ENCODE measurements at regions not wholly inside any gene's neighbourhood (a gene's known extent, or its start where the extent isn't known, plus 50 kb on each side); places are given as distances from the start of the nearest gene placed in this dataset.

DNA sequence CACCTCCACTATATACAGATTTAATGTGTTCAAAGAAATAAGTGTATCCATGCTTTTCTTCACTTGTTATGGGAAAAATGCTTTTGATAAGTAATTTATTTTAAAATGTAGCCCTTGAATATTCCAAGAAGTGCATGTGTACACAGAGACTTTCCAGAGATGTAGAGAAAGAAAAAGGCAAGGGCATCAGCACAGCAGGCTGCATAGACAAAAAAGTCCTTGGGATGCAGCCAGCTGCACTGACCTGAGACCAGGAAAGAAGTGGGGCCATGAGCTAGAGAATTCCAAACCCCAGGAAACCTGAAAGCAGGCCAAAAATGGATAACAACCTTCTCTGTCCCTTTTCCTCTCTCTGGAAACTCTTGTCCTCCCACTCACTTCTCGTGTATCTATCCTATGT lies 51.6 kb upstream of the PRDM8 start:
- Mint-ChIP-seq H3K4me3 (no peak overlapping the region), H3K36me3 (no peaks in the 10 kb centered on the region), H3K27me3 (no peaks in the 10 kb centered on the region), H3K27ac (no peak overlapping the region), H3K4me1 (ENCODE audit: low read depth) (peaks cover 26% of the 10 kb centered on the region), H3K9me3 (ENCODE audit: low read depth) (no peaks in the 10 kb centered on the region)

GRCh38 chr4:80144676-80145470 lies 52.4 kb upstream of the PRDM8 start:
- Mint-ChIP-seq H3K27me3 (no peaks in the 10 kb centered on the region), H3K4me1 (ENCODE audit: low read depth) (peaks cover 31% of the 10 kb centered on the region), H3K4me3 (no peak overlapping the region), H3K27ac (no peak overlapping the region), H3K9me3 (ENCODE audit: low read depth) (no peaks in the 10 kb centered on the region), H3K36me3 (no peaks in the 10 kb centered on the region)

DNA sequence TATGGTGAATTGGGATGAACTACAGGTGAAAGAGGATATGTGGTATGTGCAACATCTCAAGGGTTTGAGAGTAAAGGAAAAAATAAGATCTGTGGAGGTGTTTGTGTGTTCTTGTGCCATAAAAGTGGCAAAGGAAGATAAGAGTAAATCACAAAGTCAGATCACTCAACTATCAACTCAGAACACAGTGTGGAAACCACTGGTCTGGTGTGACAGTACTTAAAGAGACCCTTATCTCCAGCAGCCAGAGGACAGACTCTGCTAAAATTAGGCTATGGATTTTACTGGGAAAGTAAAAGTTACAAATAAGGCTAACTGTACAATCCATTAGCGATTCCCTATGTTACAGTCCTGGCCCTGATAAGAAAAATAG lies 54.0 kb upstream of the PRDM8 start:
- Mint-ChIP-seq H3K27ac (no peak overlapping the region), H3K4me1 (ENCODE audit: low read depth) (peaks cover 46% of the 10 kb centered on the region), H3K4me3 (no peak overlapping the region), H3K36me3 (no peaks in the 10 kb centered on the region), H3K9me3 (ENCODE audit: low read depth) (no peaks in the 10 kb centered on the region), H3K27me3 (no peaks in the 10 kb centered on the region)

- Mint-ChIP-seq H3K4me3 (no peak overlapping the region), H3K4me1 (ENCODE audit: low read depth) (peaks cover 52% of the 10 kb centered on the region), H3K27ac (no peak overlapping the region), H3K27me3 (no peaks in the 10 kb centered on the region), H3K36me3 (peaks cover under 1% of the 10 kb centered on the region), H3K9me3 (ENCODE audit: low read depth) (no peaks in the 10 kb centered on the region)
Observed at GRCh38 chr4:80142394-80143306, 54.7 kb upstream of the PRDM8 start.

DNA sequence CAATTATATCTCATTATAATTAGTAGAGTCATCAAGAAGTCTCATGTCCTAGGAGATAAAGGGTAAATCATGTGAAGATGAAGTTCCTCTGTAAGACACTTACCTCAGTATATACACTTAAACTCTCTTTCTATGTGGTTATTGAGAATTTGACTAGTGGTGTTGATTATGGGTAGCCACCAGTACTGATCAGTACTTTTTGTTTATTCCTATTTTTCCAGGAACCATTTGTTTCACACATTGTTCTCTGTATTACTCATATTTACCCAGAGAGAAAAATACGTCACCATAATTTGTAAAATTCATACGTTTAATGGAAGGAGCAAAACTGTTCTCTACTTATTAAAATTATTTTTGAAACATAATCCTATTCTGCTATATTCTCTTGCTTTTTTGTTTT lies 55.8 kb upstream of the PRDM8 start:
- peaks cover 61% of the 10 kb centered on the region for H3K4me1 Mint-ChIP-seq (ENCODE audit: low read depth)

DNA sequence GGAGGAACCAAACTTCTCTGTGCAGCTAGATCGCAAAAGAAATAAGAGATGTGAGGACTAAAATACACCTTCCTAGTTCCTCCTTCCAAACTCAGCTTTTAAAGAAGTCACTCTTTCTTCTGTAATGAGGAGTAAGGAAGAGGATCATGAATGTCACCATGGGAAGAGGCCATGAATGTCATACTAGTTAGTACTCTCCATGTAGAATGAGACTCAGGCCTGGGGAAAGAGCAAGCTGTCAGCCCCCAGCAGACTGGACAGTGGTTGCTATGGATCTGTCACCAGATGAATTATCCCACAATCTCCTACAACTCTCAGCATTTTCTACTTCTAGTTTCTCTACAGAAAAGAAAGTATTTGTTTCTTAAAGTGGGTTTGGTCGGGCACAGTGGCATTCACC lies 57.1 kb upstream of the PRDM8 start:
- Mint-ChIP-seq H3K36me3 (peaks cover 4% of the 10 kb centered on the region), H3K27me3 (no peaks in the 10 kb centered on the region), H3K4me1 (ENCODE audit: low read depth) (peaks cover 64% of the 10 kb centered on the region), H3K4me3 (no peak overlapping the region), H3K9me3 (ENCODE audit: low read depth) (no peaks in the 10 kb centered on the region), H3K27ac (peak overlapping the region; percentile 54)

More for the DNA sequence above, 55.8 kb upstream of the PRDM8 start:
- no peaks in the 10 kb centered on the region for H3K9me3 Mint-ChIP-seq (ENCODE audit: low read depth)
- no peak overlapping the region for H3K4me3 Mint-ChIP-seq
- H3K27me3 Mint-ChIP-seq, result no peaks in the 10 kb centered on the region
- no peak overlapping the region for H3K27ac Mint-ChIP-seq
- H3K36me3 Mint-ChIP-seq, result peaks cover 4% of the 10 kb centered on the region

- peak overlapping the region; percentile 69 for H3K27ac Mint-ChIP-seq
- no peaks in the 10 kb centered on the region for H3K9me3 Mint-ChIP-seq (ENCODE audit: low read depth)
- no peak overlapping the region for H3K4me3 Mint-ChIP-seq
- peaks cover 4% of the 10 kb centered on the region for H3K36me3 Mint-ChIP-seq
- H3K4me1 Mint-ChIP-seq (ENCODE audit: low read depth), result peaks cover 67% of the 10 kb centered on the region
- H3K27me3 Mint-ChIP-seq, result no peaks in the 10 kb centered on the region
Observed at GRCh38 chr4:80139671-80140070, 57.6 kb upstream of the PRDM8 start.

DNA sequence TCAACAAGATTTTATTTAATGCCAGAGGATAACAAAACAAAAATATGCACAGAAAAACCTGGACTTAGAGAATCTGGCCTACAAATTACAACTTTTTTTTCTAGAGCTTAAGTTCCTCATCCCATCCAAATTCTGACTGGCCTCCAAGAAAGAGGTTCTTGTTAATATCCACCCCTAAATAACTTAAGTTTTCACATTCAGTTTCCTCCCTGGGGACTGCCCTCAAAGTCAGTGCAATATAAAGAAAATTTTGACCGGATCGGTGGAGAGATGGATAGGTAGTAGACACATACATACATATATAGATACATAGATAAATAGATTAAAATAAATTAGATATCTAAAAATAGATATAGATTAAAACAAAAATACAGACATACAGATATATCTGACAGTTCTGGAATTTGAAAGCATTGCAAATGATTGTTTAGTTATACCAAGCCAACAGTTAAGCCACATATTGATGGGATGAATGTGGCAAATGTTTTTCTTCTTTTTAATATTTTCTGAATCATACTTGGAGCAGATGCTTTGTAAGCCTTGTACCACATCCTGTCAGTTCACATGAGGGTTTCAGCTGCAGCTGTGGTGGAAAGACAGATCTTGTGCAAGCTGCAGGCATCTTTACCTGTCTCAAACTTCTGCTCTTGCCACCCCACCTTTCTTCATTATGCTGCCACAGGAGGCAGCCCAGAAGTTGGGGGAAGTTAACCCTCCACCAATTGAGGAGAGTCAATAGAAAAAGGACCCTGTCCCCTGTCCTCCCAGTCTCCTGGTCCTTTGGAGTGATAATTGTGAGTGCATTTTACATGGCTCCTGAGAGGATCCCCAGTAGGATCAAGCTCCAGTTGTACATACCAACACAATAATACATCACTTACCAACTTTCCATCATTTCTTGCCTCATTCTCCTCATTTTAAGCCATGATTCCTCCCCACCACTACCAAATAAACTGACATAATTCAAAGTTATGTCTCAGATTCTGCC lies 58.5 kb upstream of the PRDM8 start:
- peak overlapping the region; percentile 35 for H3K4me3 Mint-ChIP-seq
- H3K4me1 Mint-ChIP-seq (ENCODE audit: low read depth), result peaks cover 66% of the 10 kb centered on the region
- no peaks in the 10 kb centered on the region for H3K9me3 Mint-ChIP-seq (ENCODE audit: low read depth)
- H3K36me3 Mint-ChIP-seq, result peaks cover 4% of the 10 kb centered on the region
- H3K27ac Mint-ChIP-seq, result peak overlapping the region; percentile 89
- H3K27me3 Mint-ChIP-seq, result no peaks in the 10 kb centered on the region

DNA sequence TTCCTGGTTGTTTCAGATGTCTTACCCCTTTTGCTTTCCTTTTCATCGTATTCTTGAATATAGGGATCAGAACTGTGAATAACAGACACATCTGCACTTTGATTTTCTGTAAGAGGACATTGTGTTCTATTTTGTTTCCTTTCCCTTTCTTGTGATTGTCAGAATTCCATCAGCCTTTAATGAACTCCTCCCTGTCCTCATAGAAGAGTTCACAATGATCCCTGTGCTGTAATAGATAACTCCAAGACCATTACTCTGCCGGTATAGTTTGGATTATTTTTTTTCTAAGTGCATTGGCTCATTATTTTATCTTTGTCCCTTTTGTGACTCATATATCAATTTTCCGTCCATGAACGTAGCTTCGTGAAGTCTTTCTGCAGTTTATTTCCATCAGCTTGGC lies 59.7 kb upstream of the PRDM8 start:
- Mint-ChIP-seq H3K36me3 (peaks cover 4% of the 10 kb centered on the region), H3K27me3 (no peaks in the 10 kb centered on the region), H3K4me1 (ENCODE audit: low read depth) (peaks cover 57% of the 10 kb centered on the region), H3K9me3 (ENCODE audit: low read depth) (no peaks in the 10 kb centered on the region), H3K27ac (peak overlapping the region; percentile 89), H3K4me3 (peak overlapping the region; percentile 25)

DNA sequence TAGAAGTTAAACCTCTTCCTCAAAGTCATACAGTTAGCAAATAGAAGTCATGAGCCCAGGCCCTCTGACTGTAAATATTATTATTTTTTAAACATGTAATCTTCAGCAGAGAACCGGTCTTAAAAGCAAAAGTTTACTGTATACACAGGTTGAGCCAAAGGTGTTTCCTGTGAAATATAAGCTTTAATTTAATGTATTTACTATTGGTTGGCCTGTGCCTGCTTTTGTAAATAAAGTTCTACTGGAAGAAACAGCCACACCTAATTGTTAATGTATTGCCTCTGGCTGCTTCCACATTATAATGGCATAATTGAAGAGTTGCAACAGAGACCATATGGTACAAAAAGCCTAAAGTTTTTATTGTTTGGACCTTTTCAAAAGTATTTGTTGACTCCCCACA lies 61.0 kb upstream of the PRDM8 start:
- Mint-ChIP-seq H3K9me3 (ENCODE audit: low read depth) (no peaks in the 10 kb centered on the region), H3K4me1 (ENCODE audit: low read depth) (peaks cover 45% of the 10 kb centered on the region), H3K4me3 (no peak overlapping the region), H3K27me3 (no peaks in the 10 kb centered on the region), H3K36me3 (peaks cover 4% of the 10 kb centered on the region), H3K27ac (no peak overlapping the region)

GRCh38 chr4:80135702-80136058 lies 61.6 kb upstream of the PRDM8 start:
- no peaks in the 10 kb centered on the region for H3K9me3 Mint-ChIP-seq (ENCODE audit: low read depth)
- H3K4me1 Mint-ChIP-seq (ENCODE audit: low read depth), result peaks cover 44% of the 10 kb centered on the region
- no peaks in the 10 kb centered on the region for H3K27me3 Mint-ChIP-seq
- H3K36me3 Mint-ChIP-seq, result peaks cover 4% of the 10 kb centered on the region
- H3K27ac Mint-ChIP-seq, result no peak overlapping the region
- H3K4me3 Mint-ChIP-seq, result no peak overlapping the region

DNA sequence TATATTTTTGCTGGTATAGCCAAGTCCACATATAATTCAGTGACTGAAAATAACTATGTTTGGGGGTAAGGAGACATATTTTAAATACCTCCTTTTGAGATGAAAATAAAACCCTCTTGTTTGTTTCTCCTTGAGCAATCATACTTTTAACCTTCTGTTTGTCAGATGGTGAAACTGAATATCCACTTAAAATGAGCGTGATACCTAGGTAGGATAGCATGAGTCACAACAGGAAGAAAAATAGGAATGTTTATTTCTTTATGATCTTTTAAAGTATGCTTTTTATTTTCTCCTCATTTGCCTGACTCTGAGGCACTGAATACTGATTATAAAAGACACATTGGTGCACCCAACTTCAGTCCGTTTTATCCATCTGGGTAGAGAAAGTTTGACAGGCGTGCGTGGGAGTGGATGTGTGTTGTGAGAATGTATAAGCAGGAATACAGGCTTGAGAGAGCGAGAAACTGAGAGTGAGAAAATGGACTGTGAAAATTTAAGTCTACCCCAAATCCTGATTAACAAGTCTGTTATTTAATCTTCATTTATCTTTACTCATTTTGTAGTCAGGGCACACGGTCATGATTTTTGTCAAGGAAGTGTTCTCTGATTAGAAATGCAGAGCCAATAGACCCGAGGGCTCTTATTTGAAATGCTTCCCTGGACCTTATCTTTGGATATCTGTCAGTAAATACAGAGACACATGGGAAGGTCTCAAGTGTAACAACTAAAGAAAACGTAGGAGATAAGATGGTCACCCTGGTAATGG lies 62.1 kb upstream of the ANTXR2 start:
- no peaks in the 10 kb centered on the region for H3K9me3 Mint-ChIP-seq (ENCODE audit: low read depth)
- no peak overlapping the region for H3K27ac Mint-ChIP-seq
- H3K27me3 Mint-ChIP-seq, result no peaks in the 10 kb centered on the region
- H3K4me1 Mint-ChIP-seq (ENCODE audit: low read depth), result peaks cover 40% of the 10 kb centered on the region
- H3K4me3 Mint-ChIP-seq, result no peak overlapping the region
- peaks cover 4% of the 10 kb centered on the region for H3K36me3 Mint-ChIP-seq

DNA sequence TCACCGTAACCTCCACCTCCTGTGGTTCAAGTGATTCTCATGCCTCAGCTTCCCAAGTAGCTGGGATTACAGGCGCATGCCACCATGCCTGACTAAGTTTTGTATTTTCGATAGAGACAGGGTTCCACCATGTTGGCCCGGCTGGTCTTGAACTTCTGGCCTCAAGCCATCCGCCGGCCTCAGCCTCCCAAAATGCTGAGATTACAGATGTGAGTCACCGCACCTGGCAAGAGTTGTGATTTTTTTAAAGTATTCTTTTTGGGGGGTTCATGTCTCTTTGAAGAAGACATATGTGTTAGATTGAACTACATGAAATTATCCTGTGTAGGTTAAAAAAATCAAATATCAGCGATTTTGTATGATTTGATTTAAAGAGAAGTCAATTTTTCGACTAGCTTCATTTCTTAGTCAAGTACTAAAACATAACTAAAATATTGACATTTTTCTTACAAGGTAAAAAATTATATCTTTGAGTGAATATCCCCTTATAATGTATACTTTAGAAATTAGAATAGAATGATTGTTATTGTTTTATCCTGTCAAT lies 60.3 kb upstream of the ANTXR2 start:
- Mint-ChIP-seq H3K27ac (no peak overlapping the region), H3K9me3 (ENCODE audit: low read depth) (no peaks in the 10 kb centered on the region), H3K27me3 (no peaks in the 10 kb centered on the region), H3K36me3 (peaks cover 4% of the 10 kb centered on the region), H3K4me3 (no peak overlapping the region), H3K4me1 (ENCODE audit: low read depth) (peaks cover 41% of the 10 kb centered on the region)

DNA sequence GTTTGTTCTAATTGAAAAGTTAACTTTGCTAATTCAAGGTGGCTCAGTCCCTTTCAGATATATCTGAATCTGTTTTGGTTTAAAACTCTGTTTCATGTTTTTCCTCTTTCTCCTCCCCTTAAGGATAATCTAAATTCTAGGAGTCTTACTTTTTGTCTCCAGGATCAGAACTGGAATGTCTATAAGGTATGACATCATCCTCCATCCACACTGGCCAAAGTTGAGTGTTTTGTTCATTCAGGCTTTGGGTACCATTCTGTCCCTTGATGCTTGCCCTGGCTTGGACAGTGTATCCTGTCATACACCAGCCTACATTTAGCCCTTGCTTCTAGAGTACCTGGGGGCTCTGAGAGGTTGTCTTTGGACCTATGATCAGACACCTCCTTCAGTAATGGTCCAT lies 56.8 kb upstream of the ANTXR2 start:
- H3K27ac Mint-ChIP-seq, result peak overlapping the region; percentile 66
- H3K36me3 Mint-ChIP-seq, result no peaks in the 10 kb centered on the region
- H3K27me3 Mint-ChIP-seq, result no peaks in the 10 kb centered on the region
- H3K4me1 Mint-ChIP-seq (ENCODE audit: low read depth), result peaks cover 52% of the 10 kb centered on the region
- H3K4me3 Mint-ChIP-seq, result no peak overlapping the region
- no peaks in the 10 kb centered on the region for H3K9me3 Mint-ChIP-seq (ENCODE audit: low read depth)
